HEK293T (cell line): ENCODE measurements at regions not wholly inside any gene's neighbourhood (a gene's known extent, or its start where the extent isn't known, plus 50 kb on each side); places are given as distances from the start of the nearest gene placed in this dataset.

Experiments
- ARNT ChIP-seq: fragments of 450-650 bp; IDR thresholded peaks from 2 replicates; pipeline ENCODE4 v1.6.1; 2017; ENCODE audit warnings: mild to moderate bottlenecking
- BHLHE40 ChIP-seq: fragments of 450-650 bp; IDR thresholded peaks from 2 replicates; pipeline ENCODE4 v1.6.1; 2016; ENCODE audit warnings: mild to moderate bottlenecking, moderate library complexity, borderline replicate concordance
- CTBP1 ChIP-seq: fragments of 450-650 bp; IDR thresholded peaks from 2 replicates; pipeline ENCODE4 v1.6.1; 2016; ENCODE audit warnings: borderline replicate concordance
- FOXA1 ChIP-seq: fragments of 450-650 bp; IDR thresholded peaks from 2 replicates; pipeline ENCODE4 v1.6.1; 2016; ENCODE audit warnings: mild to moderate bottlenecking
- FOXK2 ChIP-seq: fragments of 450-650 bp; IDR thresholded peaks from 2 replicates; pipeline ENCODE4 v1.6.1; 2016; ENCODE audit warnings: mild to moderate bottlenecking
- FOXM1 ChIP-seq: fragments of 450-650 bp; IDR thresholded peaks from 2 replicates; pipeline ENCODE4 v1.6.1; 2017; ENCODE audit warnings: mild to moderate bottlenecking, borderline replicate concordance
- HDGF ChIP-seq: fragments of 450-650 bp; IDR thresholded peaks from 2 replicates; pipeline ENCODE4 v1.6.1; 2017; ENCODE audit warnings: antibody characterized with exemption, borderline replicate concordance
- LEF1 ChIP-seq: fragments of 450-650 bp; IDR thresholded peaks from 2 replicates; pipeline ENCODE4 v1.6.1; 2017; ENCODE audit warnings: mild to moderate bottlenecking, borderline replicate concordance
- NFRKB ChIP-seq: fragments of 450-650 bp; IDR thresholded peaks from 2 replicates; pipeline ENCODE4 v1.6.1; 2016; ENCODE audit warnings: mild to moderate bottlenecking, moderate library complexity
- SP1 ChIP-seq: fragments of 450-650 bp; IDR thresholded peaks from 2 replicates; pipeline ENCODE4 v1.6.1; 2017
- SUZ12 ChIP-seq: fragments of 450-650 bp; IDR thresholded peaks from 2 replicates; pipeline ENCODE4 v1.6.1; 2016; ENCODE audit warnings: mild to moderate bottlenecking
- TARDBP ChIP-seq: fragments of 450-650 bp; IDR thresholded peaks from 2 replicates; pipeline ENCODE4 v1.6.1; 2016
- ZNF384 ChIP-seq: fragments of 450-650 bp; IDR thresholded peaks from 2 replicates; pipeline ENCODE4 v1.6.1; 2016
- TF ChIP-seq, protein P1 (sequence below): fragments of 450-650 bp; IDR thresholded peaks from 2 replicates; pipeline ENCODE4 v1.6.1; 2016

DNA sequence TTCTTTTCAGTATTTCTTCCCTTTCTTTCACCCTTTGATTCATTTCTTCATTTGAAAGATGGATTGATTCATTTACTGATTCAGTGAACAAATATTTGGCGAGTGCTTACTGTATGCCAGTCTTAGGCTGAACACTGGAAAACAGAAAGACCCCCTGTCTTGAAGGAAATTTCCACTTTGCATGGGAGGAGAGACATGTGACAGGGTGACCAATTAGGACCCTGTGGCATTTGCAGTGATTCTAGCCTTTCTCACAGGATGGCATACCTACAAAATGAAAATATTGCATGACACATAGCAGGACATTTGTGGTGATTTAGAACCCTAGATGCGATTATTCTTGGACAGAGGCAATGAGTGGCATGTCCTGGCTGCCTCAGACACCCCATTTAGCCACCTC, 407.2 kb upstream of the SGCD start:
- TF ChIP-seq NFRKB, result no peak
- no peak for TF ChIP-seq BHLHE40
- TF ChIP-seq SUZ12, result no peak
- TF ChIP-seq, protein P1, sequence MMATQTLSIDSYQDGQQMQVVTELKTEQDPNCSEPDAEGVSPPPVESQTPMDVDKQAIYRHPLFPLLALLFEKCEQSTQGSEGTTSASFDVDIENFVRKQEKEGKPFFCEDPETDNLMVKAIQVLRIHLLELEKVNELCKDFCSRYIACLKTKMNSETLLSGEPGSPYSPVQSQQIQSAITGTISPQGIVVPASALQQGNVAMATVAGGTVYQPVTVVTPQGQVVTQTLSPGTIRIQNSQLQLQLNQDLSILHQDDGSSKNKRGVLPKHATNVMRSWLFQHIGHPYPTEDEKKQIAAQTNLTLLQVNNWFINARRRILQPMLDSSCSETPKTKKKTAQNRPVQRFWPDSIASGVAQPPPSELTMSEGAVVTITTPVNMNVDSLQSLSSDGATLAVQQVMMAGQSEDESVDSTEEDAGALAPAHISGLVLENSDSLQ, result no peak
- TF ChIP-seq HDGF, result no peak
- TF ChIP-seq FOXK2, result no peak
- no peak for TF ChIP-seq FOXM1
- TF ChIP-seq SP1, result no peak
- no peak for TF ChIP-seq LEF1
- no peak for TF ChIP-seq FOXA1
- no peak for TF ChIP-seq TARDBP
- TF ChIP-seq ARNT, result no peak
- no peak for TF ChIP-seq ZNF384
- no peak for TF ChIP-seq CTBP1
